ENCODE measurements at regions not wholly inside any gene's neighbourhood (a gene's known extent, or its start where the extent isn't known, plus 50 kb on each side); places are given as distances from the start of the nearest gene placed in this dataset.
"Not testable (repeated sequence)": the region's sequence is repeated elsewhere in the genome, so short reads cannot be mapped to it uniquely, and the experiment has no call there.

DNA sequence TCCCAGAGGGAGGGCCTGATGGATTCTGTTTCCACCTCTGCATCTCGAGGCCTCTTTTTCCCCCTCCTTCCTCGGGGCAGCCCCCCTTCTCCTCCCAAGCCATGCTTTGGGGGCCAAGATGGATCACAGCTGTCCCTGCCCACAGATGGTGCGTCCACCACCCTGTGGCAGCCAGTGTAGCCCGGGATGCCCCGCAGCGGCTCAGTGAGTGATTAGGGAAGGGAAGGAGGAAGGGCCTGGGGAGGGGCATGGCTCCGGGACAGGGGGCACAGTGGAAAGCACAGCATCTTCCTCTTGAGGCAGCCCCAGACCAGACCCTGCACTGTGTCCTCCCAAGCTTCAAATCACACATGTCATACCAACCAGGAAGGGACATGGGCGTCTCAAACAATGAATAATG lies 622.4 kb downstream of the MATN1 start:
- DNase-seq = no peak

- no peak for DNase-seq
Measured at GRCh38 chr1:30100524-30100862, 622.9 kb downstream of the MATN1 start.

- DNase-seq = no peak
Measured at GRCh38 chr1:30099587-30100523, 623.5 kb downstream of the MATN1 start.

DNA sequence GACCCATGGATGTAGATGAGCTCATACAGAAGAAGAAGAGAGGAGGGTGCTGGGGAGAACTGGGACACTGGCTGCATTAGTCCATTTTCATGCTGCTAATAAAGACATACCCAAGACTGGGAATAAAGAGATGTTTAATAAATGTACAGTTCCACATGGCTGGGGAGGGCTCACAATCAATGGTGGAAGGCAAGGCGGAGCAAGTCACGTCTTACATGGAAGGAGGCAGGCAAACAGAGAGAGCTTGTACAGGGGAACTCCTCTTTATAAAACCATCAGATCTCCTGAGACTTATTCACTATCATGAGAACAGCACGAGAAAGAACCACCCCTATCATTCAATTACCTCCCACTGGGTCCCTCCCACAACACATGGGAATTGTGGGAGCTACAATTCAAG lies 625.5 kb downstream of the MATN1 start:
- not testable (repeated sequence) for DNase-seq

- DNase-seq = no peak
Measured at GRCh38 chr1:30095451-30096025, 627.8 kb downstream of the MATN1 start.

GRCh38 chr1:30095051-30095450 lies 628.3 kb downstream of the MATN1 start:
- DNase-seq = no peak

- DNase-seq = no peak
Measured at GRCh38 chr1:30092051-30092858, 631.1 kb downstream of the MATN1 start.

GRCh38 chr1:30090162-30090820 lies 633.1 kb downstream of the MATN1 start:
- DNase-seq = no peak

- no peak for DNase-seq
Measured at GRCh38 chr1:30089024-30089430, 634.4 kb downstream of the MATN1 start.

DNA sequence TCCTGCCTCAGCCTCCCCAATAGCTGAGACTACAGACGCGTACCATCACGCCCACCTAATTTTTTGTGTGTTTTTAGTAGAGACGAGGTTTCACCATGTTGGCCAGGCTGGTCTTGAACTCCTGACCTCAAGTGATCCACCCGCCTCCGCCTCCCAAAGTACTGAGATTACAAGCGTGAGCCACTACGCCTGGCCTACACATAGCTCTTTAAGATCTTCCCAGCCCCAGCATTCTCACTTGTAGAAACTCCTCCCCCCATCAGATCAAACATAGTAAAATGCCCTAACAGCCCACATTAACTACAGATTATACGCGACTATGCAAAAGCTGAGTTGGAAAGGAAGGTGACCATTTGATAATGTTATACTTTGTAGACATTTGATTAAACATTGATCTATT lies 634.8 kb downstream of the MATN1 start:
- no peak for DNase-seq

- no peak for DNase-seq
Measured at GRCh38 chr1:30087465-30087864, 635.9 kb downstream of the MATN1 start.

GRCh38 chr1:30085811-30086770 lies 637.3 kb downstream of the MATN1 start:
- DNase-seq = no peak

GRCh38 chr1:30084909-30085571 lies 638.3 kb downstream of the MATN1 start:
- no peak for DNase-seq

DNA sequence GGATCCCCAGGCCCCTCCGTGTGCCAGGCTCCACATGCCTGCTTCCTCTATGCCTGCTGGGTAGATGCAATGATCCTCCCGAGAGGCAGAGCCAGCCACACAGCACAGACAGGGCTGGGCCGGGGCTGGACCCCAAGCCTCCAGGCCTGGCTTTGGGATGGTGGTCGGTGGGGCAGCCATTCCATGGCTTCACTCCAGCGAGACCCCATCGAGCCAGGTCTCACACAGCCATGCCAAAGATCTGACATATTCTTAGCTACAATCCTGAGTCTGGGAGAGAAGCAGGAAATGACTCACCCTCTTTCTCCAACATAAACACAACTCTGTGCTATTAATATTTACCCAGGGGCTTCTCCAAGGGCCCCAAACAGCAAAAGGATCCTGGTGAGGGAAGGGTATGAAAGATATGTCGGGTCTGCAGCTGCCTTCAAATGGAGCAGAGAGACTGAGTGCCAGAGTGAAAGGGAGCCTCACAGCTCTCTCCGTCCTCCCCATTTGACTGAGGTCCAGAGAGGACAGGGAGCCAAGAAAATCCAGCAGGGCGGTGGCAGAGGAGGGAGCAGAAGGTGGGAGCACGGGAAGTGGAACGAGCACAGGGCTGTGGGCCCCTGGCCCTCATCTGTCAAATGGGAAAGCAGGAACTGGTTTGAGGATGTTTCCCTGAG lies 639.5 kb downstream of the MATN1 start:
- no peak for DNase-seq

DNA sequence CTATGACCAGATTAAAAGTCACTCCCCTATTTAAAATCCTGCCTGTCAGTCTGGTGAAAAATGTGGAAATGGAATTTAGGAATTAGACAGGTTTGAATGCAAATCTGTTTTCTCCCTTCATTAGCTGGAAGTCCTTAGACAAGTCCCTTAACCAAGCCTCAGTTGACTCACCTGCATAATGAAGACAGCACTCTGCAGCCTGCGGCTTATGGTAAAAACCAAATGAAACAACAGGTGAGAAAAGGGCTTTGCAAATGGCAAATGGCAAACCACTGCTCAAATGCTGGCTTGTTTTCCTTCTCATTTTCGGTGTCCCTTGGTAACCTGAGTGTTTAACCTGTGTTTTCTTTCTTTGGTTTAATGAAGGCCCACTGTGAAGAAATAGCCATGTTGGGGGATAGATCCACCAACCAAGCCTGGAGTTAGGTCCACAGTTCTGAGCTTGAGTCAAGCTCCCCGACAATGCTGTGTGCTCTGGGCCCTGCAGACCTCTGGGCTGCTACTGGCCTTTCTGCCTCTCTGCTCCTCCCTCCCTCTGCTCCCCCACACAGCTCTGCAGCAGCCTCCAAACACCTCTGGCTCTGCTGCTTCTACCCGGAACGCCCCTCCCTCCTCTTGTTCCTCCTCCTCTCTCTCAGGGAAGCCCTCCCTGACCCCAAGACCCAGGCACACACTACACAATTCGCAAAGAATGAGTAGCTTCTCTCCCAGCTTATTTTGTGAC lies 641.8 kb downstream of the MATN1 start:
- DNase-seq = no peak

- not testable (repeated sequence) for DNase-seq
Measured at GRCh38 chr1:30075916-30076315, 647.5 kb downstream of the MATN1 start.

GRCh38 chr1:30068787-30069472 lies 654.5 kb downstream of the MATN1 start:
- no peak for DNase-seq

- DNase-seq = no peak
Measured at GRCh38 chr1:30064547-30064946, 658.8 kb downstream of the MATN1 start.

- DNase-seq = no peak
Measured at GRCh38 chr1:30063621-30064280, 659.6 kb downstream of the MATN1 start.

Measured in CD4-positive, alpha-beta T cell treated with Interleukin-17A for 1 hour (primary cell).